Spleen (tissue), 7 donors: ENCODE measurements at regions not wholly inside any gene's neighbourhood (a gene's known extent, or its start where the extent isn't known, plus 50 kb on each side); places are given as distances from the start of the nearest gene placed in this dataset.

Experiments used
- CTCF ChIP-seq, 11 experiments: fragments of 200-600 bp in 7 of 11; fragments of 450-650 bp in 4 of 11; sonication (generic) in 4 of 11; IDR thresholded peaks in 8 of 11; conservative IDR thresholded peaks in 3 of 11; 1 replicate in 7 of 11; 2 replicates in 4 of 11; pipeline versions ENCODE4 v1.4.0 to v1.8.0; 2016 to 2021; ENCODE audit warnings: antibody characterized with exemption in 11 of 11, inconsistent platforms in 4 of 11, mild to moderate bottlenecking in 1 of 11
- POLR2A ChIP-seq, 3 donors: fragments of 450-650 bp; IDR thresholded peaks; one replicate each; pipeline ENCODE4 v1.5.1; 2017; ENCODE audit warnings: antibody characterized with exemption in 3 of 3, mild to moderate bottlenecking in 1 of 3
- POLR2AphosphoS5 ChIP-seq, 3 donors: sonication (generic); formaldehyde crosslinking; IDR thresholded peaks; one replicate each; pipeline ENCODE4 v1.5.1; 2017; ENCODE audit warnings: antibody characterized with exemption in 3 of 3
- donor health status: DM: no; HTN: no; CAD: no; lungs with moderate emphysema.
- donor health status: DM: no; HTN: no; CAD: no.
- donor health status: DM: no; HTN: no; CAD: no.

GRCh38 chrX:63869506-63869905 lies 84.5 kb upstream of the ARHGEF9 start:
- no peak for TF ChIP-seq CTCF (IDR thresholded peaks at IDR 0.05 in 8 of 11, conservative IDR thresholded peaks at IDR 0.05 in 3 of 11)
- no peak for TF ChIP-seq POLR2A (IDR thresholded peaks at IDR 0.05)
- TF ChIP-seq POLR2AphosphoS5 (IDR thresholded peaks at IDR 0.05) = no peak
